OCI-M1 (cell line): ENCODE measurements at regions not wholly inside any gene's neighbourhood (a gene's known extent, or its start where the extent isn't known, plus 50 kb on each side); places are given as distances from the start of the nearest gene placed in this dataset.
A peak's percentile ranks its signal among the peaks of the same experiment; 100 is the strongest.
"Not testable (repeated sequence)": the region's sequence is repeated elsewhere in the genome, so short reads cannot be mapped to it uniquely, and the experiment has no call there.

Source experiments
- DNase-seq: peaks from one replicate; lab custom pipeline; 2025; lab: John Stamatoyannopoulos, UW

DNA sequence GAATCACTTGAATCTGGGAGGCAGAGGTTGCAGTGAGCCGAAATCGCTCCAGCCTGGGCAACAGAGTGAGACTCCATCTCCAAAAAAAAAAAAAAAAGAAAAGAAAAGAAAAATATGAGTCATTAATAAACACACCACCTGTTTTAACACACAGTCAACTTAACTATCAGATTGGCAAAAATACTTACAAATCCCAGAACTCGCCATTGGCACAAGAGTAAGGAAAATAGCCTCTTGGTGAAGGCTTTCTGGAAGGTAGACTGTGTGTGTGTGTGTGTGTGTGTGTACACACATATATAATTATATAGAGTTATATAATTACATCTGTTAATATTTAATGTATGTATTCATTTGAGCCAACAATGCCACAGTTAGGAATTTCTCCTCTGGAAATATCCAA, 63.7 kb upstream of the UXS1 start:
- no peak for DNase-seq

DNA sequence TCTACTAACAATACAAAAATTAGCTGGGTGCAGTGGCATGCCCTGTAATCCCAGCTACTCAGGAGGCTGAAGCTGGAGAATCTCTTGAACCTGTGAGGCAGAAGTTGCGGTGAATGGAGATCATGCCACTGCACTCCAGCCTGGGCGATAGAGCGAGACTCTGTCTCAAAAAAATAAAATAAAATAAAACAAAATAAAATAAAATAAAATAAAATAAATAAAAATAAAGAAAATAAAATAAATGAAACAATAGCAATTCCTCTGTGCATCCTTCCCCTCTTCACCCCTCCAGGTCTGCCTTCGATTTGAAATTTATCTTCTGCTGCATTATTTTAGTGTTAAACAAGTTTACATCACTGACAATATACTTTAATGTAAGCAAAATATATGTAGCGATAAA, 63.0 kb upstream of the UXS1 start:
- no peak for DNase-seq

- not testable (repeated sequence) for DNase-seq
Observed at GRCh38 chr2:106249157-106249828, 55.2 kb upstream of the UXS1 start.

DNA sequence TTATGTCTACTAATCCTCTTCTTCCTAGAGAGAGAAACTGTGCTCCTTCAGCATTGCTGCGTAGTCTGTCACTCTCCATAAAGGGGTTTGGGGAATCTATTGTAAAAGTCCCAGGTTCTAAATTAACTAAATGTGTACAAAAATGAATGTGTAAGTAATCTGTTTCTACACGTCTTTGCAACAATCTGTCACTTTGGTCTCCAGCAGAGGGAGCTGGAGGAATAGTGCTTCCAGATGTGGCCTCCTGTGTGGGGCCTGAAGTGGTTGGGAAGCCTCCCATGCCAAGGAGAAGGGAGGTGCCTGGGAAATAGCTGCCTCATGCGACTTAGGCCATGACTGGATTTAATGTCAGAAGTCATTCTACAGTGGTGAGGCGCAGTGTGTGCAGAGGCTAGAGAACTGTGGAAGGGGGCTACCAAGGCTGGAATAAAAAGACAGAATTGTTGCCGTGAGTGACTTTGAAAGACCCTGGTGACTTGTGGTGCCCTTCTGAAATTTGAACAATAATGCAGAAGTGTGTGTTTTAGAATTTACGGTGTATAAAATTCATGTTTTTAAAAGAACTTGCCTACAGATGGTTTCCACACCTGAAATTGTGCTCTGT, 54.5 kb upstream of the UXS1 start:
- peak; percentile 53 for DNase-seq
